ENCODE measurements at regions not wholly inside any gene's neighbourhood (a gene's known extent, or its start where the extent isn't known, plus 50 kb on each side); places are given as distances from the start of the nearest gene placed in this dataset.

- Histone ChIP-seq H3K27me3 (ENCODE audit: control insufficient read depth, insufficient read depth, low read length) (no peaks in the 10 kb centered on the region), H3K9me3 (ENCODE audit: control insufficient read depth, insufficient read depth, low read length) (peaks cover 4% of the 10 kb centered on the region), H3K27ac (ENCODE audit: low read length) (no peak overlapping the region), H3K4me1 (ENCODE audit: control insufficient read depth, insufficient read depth, low read length) (no peaks in the 10 kb centered on the region), H3K4me3 (ENCODE audit: low read length) (no peak overlapping the region), H3K36me3 (ENCODE audit: control insufficient read depth, insufficient read depth, low read length) (no peaks in the 10 kb centered on the region)
- H3K4me3 Mint-ChIP-seq, result no peak overlapping the region
- 85% methylated on average over 3 of the region's 4 CpGs for WGBS (ENCODE audit: insufficient coverage)
- H3K27me3 Mint-ChIP-seq (ENCODE audit: low read depth in 2 of 2), result no peaks in the 10 kb centered on the region
- no peak for DNase-seq
- H3K4me1 Mint-ChIP-seq, result no peaks in the 10 kb centered on the region
- no peak for TF ChIP-seq CTCF (IDR thresholded peaks at IDR 0.05)
- H3K9me3 Mint-ChIP-seq, result peaks cover 2 to 15% of the 10 kb centered on the region in 2 donors
- H3K36me3 Mint-ChIP-seq, result no peaks in the 10 kb centered on the region
- intact Hi-C loops (cut with micrococcal nuclease), result no loop called here
- no peak overlapping the region for H3K27ac Mint-ChIP-seq
- ATAC-seq, result no peak
Observed at GRCh38 chr18:65230311-65230710, 520.5 kb upstream of the CDH7 start.

GRCh38 chr18:65227970-65228369 lies 522.8 kb upstream of the CDH7 start:
- Histone ChIP-seq H3K27me3 (ENCODE audit: control insufficient read depth, insufficient read depth, low read length) (no peaks in the 10 kb centered on the region), H3K4me1 (ENCODE audit: control insufficient read depth, insufficient read depth, low read length) (no peaks in the 10 kb centered on the region), H3K36me3 (ENCODE audit: control insufficient read depth, insufficient read depth, low read length) (no peaks in the 10 kb centered on the region), H3K27ac (ENCODE audit: low read length) (no peak overlapping the region), H3K4me3 (ENCODE audit: low read length) (no peak overlapping the region), H3K9me3 (ENCODE audit: control insufficient read depth, insufficient read depth, low read length) (peaks cover 4% of the 10 kb centered on the region)
- ATAC-seq, result no peak
- intact Hi-C loops (cut with micrococcal nuclease), result no loop called here
- TF ChIP-seq CTCF (IDR thresholded peaks at IDR 0.05), result no peak
- no peak overlapping the region for H3K4me3 Mint-ChIP-seq
- no peak overlapping the region for H3K27ac Mint-ChIP-seq
- H3K36me3 Mint-ChIP-seq, result no peaks in the 10 kb centered on the region
- 95% methylated on average over 2 of the region's 3 CpGs for WGBS (ENCODE audit: insufficient coverage)
- no peaks in the 10 kb centered on the region for H3K4me1 Mint-ChIP-seq
- no peak for DNase-seq
- H3K27me3 Mint-ChIP-seq (ENCODE audit: low read depth in 2 of 2), result no peaks in the 10 kb centered on the region
- H3K9me3 Mint-ChIP-seq, result peaks cover 2 to 18% of the 10 kb centered on the region in 2 donors

- TF ChIP-seq CTCF (IDR thresholded peaks at IDR 0.05), result no peak
- Histone ChIP-seq H3K9me3 (ENCODE audit: control insufficient read depth, insufficient read depth, low read length) (no peaks in the 10 kb centered on the region), H3K27me3 (ENCODE audit: control insufficient read depth, insufficient read depth, low read length) (no peaks in the 10 kb centered on the region), H3K4me3 (ENCODE audit: low read length) (no peak overlapping the region), H3K4me1 (ENCODE audit: control insufficient read depth, insufficient read depth, low read length) (no peaks in the 10 kb centered on the region), H3K36me3 (ENCODE audit: control insufficient read depth, insufficient read depth, low read length) (no peaks in the 10 kb centered on the region), H3K27ac (ENCODE audit: low read length) (no peak overlapping the region)
- Mint-ChIP-seq H3K36me3 (no peaks in the 10 kb centered on the region), H3K27me3 (ENCODE audit: low read depth in 2 of 2) (no peaks in the 10 kb centered on the region), H3K9me3 (peaks cover 12 to 22% of the 10 kb centered on the region in 2 donors), H3K4me3 (no peak overlapping the region), H3K4me1 (no peaks in the 10 kb centered on the region), H3K27ac (no peak overlapping the region)
- DNase-seq (no peak), ATAC-seq (no peak)
- intact Hi-C loops (cut with micrococcal nuclease), result no loop called here
- WGBS (ENCODE audit: insufficient coverage), result no CpG with 5 or more reads among the region's 1 CpG
Observed at GRCh38 chr18:65221736-65222135, 529.1 kb upstream of the CDH7 start.

- Histone ChIP-seq H3K4me1 (ENCODE audit: control insufficient read depth, insufficient read depth, low read length) (no peaks in the 10 kb centered on the region), H3K4me3 (ENCODE audit: low read length) (no peak overlapping the region), H3K27me3 (ENCODE audit: control insufficient read depth, insufficient read depth, low read length) (no peaks in the 10 kb centered on the region), H3K27ac (ENCODE audit: low read length) (no peak overlapping the region), H3K36me3 (ENCODE audit: control insufficient read depth, insufficient read depth, low read length) (no peaks in the 10 kb centered on the region), H3K9me3 (ENCODE audit: control insufficient read depth, insufficient read depth, low read length) (no peaks in the 10 kb centered on the region)
- H3K27ac Mint-ChIP-seq, result no peak overlapping the region
- H3K9me3 Mint-ChIP-seq, result peaks cover 12 to 20% of the 10 kb centered on the region in 2 donors
- WGBS (ENCODE audit: insufficient coverage), result 83% methylated on average over 5 of the region's 6 CpGs
- no peaks in the 10 kb centered on the region for H3K27me3 Mint-ChIP-seq (ENCODE audit: low read depth in 2 of 2)
- intact Hi-C loops (cut with micrococcal nuclease), result no loop called here
- ATAC-seq, result no peak
- H3K4me1 Mint-ChIP-seq, result no peaks in the 10 kb centered on the region
- no peak overlapping the region for H3K4me3 Mint-ChIP-seq
- no peak for TF ChIP-seq CTCF (IDR thresholded peaks at IDR 0.05)
- no peaks in the 10 kb centered on the region for H3K36me3 Mint-ChIP-seq
- DNase-seq, result no peak
Observed at GRCh38 chr18:65221115-65221514, 529.7 kb upstream of the CDH7 start.

Data from natural killer cell (primary cell).